ENCODE measurements at regions not wholly inside any gene's neighbourhood (a gene's known extent, or its start where the extent isn't known, plus 50 kb on each side); places are given as distances from the start of the nearest gene placed in this dataset.

- TF ChIP-seq CTCF (conservative IDR thresholded peaks at IDR 0.05) (no peak), ZFX (IDR thresholded peaks at IDR 0.05) (no peak)
Observed at GRCh38 chr16:52721331-52721730, 174.4 kb upstream of the TOX3 start.

All from C4-2B (cell line).